RWPE1 (cell line): ENCODE measurements at regions not wholly inside any gene's neighbourhood (a gene's known extent, or its start where the extent isn't known, plus 50 kb on each side); places are given as distances from the start of the nearest gene placed in this dataset.

ENCODE experiments used
- CTCF ChIA-PET: fragments of 350-600 bp; sonication (Branson Sonifier 250); formaldehyde crosslinking; extraction: SDS; loops from one replicate; lab custom pipeline; 2021; lab: Yijun Ruan, JAX
- POLR2A ChIA-PET: fragments of 400-600 bp; formaldehyde crosslinking; extraction: SDS; loops from one replicate; lab custom pipeline; 2020; ENCODE audit warnings: antibody characterized with exemption; ENCODE audit not compliant: low non-redundant PET; lab: Yijun Ruan, JAX
- DNase-seq: peaks from one replicate; pipeline ENCODE4 v3.0.0; 2012; ENCODE audit warnings: low spot score
- H3K27ac ChIP-seq: fragments of 450-650 bp; 2 replicates; pipeline ENCODE4 v1.5.1; 2017
- TF ChIP-seq, protein P1 (sequence below): fragments of 450-650 bp; conservative IDR thresholded peaks from 2 replicates; pipeline ENCODE4 v1.5.1; 2017; ENCODE audit warnings: low read depth, mild to moderate bottlenecking

DNA sequence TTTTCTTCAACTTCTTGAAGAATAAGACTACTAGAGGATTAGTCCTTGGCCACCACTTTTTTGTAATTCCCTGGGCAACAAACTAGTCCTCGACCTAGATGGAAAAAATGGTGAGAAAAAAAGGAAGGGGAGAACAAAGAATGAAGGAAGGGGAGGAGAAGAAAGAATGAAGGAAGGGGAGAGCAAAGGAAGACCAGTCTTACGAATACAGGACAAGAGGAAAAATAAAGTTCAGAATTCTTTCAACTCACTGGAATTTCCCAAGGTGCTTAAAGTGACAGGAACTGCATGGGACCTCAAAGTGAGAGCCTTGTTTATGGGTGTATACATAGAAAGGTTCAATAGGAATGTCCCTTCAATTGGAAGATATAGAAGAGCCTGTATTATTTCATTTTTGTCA, 509.3 kb upstream of the JARID2 start:
- TF ChIP-seq, protein P1, sequence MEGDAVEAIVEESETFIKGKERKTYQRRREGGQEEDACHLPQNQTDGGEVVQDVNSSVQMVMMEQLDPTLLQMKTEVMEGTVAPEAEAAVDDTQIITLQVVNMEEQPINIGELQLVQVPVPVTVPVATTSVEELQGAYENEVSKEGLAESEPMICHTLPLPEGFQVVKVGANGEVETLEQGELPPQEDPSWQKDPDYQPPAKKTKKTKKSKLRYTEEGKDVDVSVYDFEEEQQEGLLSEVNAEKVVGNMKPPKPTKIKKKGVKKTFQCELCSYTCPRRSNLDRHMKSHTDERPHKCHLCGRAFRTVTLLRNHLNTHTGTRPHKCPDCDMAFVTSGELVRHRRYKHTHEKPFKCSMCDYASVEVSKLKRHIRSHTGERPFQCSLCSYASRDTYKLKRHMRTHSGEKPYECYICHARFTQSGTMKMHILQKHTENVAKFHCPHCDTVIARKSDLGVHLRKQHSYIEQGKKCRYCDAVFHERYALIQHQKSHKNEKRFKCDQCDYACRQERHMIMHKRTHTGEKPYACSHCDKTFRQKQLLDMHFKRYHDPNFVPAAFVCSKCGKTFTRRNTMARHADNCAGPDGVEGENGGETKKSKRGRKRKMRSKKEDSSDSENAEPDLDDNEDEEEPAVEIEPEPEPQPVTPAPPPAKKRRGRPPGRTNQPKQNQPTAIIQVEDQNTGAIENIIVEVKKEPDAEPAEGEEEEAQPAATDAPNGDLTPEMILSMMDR, result no peak
- DNase-seq, result no peak
- ChIA-PET POLR2A (no interaction called here), CTCF (no interaction called here)
- no peak overlapping the region for H3K27ac ChIP-seq

DNA sequence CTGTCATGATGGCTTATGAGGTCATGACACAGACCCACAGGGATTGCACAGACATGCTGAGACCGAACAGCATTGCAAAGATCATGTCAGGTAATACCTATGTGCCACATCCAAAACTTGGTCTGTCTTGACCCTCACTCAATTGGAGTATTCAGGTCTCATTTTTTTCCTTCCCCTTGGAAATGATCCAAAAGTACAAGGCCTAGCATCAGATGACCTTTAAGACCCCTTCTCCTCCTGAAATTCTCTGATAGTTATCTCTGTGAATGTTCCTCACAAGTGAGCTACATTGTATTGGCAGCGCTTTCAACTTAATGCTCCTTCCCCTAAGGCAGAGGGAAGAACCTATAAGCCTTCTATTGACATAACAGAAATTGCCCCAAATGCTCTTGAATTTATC, 507.4 kb upstream of the JARID2 start:
- DNase-seq, result no peak
- H3K27ac ChIP-seq, result no peak overlapping the region
- TF ChIP-seq, protein P1, result no peak
- ChIA-PET POLR2A (no interaction called here), CTCF (interaction anchor here (0.6 kb wide), 1 partner anchor 407 kb away, joined by 3 read pairs; no protein-coding TSS in a partner anchor)

DNA sequence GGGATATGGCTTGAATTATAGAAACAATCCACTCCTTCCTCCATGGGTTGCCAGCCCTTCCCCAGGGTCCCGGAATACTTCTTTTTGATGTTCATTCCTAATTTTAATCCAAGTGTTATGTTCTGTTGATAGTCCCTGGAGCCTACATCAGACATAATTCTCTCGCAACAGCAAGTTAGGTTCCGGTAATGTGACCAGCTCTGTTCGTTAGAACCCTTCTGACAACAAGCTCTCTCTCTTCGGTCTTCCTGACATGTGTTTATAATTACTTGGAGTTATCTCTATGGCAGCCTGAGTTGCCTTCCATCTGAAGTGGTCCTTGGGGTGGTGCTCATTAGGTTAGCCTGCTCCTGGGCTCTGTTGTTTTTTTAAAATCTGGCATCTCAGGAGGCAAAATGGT, 506.9 kb upstream of the JARID2 start:
- DNase-seq, result no peak
- H3K27ac ChIP-seq, result no peak overlapping the region
- TF ChIP-seq, protein P1, result no peak
- ChIA-PET CTCF (no interaction called here), POLR2A (no interaction called here)

DNA sequence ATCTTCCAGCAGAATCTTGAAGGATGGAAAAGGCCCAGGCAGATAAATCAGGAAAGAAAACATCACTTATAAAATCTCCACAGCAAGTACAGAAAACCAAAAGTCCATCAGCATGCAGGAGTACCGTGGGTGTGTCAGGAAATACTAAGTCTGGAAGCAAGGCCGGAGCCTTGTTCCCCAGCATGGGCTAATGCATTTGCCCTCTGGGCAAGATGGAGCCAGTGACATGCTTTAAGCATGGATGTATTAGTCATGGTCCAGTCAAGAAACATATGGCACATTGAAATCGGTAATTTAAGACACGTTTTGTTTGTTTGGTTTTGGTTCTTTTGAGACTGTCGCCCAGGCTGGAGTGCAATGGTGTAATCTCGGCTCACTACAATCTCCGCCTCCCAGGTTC, 506.0 kb upstream of the JARID2 start:
- ChIA-PET POLR2A (no interaction called here), CTCF (no interaction called here)
- no peak overlapping the region for H3K27ac ChIP-seq
- TF ChIP-seq, protein P1, result no peak
- DNase-seq, result no peak

DNA sequence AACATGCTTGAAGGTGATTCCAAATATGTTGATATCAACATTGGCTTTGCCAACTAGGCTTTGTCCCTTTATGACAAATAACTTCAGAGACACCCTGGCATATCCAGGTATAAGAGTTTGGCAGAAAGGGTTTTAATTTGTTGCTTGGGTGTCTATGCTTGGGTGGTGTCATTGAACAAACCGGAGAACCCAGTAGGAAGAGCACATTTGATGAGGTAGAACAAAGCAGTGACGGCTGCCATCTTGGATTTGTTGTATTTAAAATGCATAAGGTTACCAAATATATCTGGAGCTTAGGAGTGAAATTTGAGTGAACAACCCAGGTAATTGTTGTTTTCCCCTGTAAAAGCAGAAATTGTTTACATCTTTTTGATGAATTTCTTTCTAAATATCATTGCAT, 503.7 kb upstream of the JARID2 start:
- ChIA-PET POLR2A (no interaction called here), CTCF (no interaction called here)
- DNase-seq, result no peak
- H3K27ac ChIP-seq, result peak overlapping the region; percentile 94
- TF ChIP-seq, protein P1, result no peak

DNA sequence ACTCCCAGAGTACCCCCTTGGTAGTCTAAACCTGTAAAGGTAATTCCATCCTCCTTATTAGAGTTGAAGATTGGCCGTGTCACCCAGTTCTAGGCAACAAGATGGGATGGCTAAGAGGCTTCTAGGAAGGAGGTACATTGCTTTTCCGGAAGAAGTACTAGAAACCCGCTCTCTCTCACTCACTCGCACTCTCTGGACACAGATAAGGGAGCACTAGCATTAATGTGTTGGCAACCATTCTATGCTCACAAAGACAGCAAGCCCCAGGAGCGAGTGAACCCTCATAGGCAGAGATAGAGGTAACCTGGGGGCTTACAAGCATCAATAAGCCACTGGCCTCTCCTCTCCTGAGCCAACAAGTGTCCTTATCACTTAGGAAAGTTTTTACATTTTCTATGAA, 503.2 kb upstream of the JARID2 start:
- TF ChIP-seq, protein P1, result no peak
- H3K27ac ChIP-seq, result peak overlapping the region; percentile 94
- no peak for DNase-seq
- POLR2A ChIA-PET, result no interaction called here
- CTCF ChIA-PET, result no interaction called here

DNA sequence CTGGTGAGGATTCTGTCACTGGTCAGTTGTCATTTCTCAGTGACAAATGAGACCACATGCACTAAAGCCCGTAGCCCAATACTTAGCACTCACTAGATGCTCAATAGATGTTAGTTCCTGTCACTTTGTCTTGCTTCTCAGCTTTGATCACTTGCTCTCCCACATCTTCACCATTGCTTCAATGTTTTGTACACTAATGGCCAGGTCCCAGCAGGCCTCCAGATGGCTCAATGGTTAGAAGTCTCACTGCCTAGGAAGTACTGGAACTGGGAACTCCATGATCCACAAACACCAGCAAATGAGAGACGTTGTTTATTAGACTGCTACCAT, 502.8 kb upstream of the JARID2 start:
- ChIA-PET POLR2A (no interaction called here), CTCF (no interaction called here)
- no peak for DNase-seq
- TF ChIP-seq, protein P1, result no peak
- H3K27ac ChIP-seq, result peak overlapping the region; percentile 94
